ENCODE measurements at regions not wholly inside any gene's neighbourhood (a gene's known extent, or its start where the extent isn't known, plus 50 kb on each side); places are given as distances from the start of the nearest gene placed in this dataset.

DNA sequence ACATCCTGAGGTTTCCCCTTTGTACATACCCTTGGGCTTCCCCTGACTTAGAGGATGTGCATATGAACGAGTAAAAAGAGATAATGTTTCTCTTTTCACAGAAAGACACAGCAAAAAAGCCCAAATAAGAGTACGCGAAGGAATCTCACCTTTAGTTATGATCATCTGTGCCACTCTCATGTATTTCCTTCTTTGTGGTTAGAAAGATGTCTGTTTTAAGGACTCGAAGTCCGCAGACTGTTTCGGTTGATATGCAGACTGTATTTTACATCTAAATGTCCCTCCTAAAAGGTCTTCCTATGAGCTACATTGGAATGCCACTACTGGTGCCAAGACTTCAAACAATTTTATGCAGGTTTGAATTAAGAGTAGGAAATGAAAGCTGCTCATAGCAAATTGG is 102.3 kb upstream of the GOT2 start:
- no peaks in the 10 kb centered on the region for H3K9me3 ChIP-seq (ENCODE audit: control insufficient read depth, insufficient read depth, low read depth, low read length)
- no peaks in the 10 kb centered on the region for H3K36me3 ChIP-seq (ENCODE audit: control insufficient read depth, insufficient read depth, low read length)
- POLR2A ChIA-PET = no interaction called here
- no TSS peak for BruUV-seq (replicated peaks)
- TF ChIP-seq, protein P1, sequence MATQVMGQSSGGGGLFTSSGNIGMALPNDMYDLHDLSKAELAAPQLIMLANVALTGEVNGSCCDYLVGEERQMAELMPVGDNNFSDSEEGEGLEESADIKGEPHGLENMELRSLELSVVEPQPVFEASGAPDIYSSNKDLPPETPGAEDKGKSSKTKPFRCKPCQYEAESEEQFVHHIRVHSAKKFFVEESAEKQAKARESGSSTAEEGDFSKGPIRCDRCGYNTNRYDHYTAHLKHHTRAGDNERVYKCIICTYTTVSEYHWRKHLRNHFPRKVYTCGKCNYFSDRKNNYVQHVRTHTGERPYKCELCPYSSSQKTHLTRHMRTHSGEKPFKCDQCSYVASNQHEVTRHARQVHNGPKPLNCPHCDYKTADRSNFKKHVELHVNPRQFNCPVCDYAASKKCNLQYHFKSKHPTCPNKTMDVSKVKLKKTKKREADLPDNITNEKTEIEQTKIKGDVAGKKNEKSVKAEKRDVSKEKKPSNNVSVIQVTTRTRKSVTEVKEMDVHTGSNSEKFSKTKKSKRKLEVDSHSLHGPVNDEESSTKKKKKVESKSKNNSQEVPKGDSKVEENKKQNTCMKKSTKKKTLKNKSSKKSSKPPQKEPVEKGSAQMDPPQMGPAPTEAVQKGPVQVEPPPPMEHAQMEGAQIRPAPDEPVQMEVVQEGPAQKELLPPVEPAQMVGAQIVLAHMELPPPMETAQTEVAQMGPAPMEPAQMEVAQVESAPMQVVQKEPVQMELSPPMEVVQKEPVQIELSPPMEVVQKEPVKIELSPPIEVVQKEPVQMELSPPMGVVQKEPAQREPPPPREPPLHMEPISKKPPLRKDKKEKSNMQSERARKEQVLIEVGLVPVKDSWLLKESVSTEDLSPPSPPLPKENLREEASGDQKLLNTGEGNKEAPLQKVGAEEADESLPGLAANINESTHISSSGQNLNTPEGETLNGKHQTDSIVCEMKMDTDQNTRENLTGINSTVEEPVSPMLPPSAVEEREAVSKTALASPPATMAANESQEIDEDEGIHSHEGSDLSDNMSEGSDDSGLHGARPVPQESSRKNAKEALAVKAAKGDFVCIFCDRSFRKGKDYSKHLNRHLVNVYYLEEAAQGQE (IDR thresholded peaks at IDR 0.05; ENCODE audit: insufficient read depth in 1 of 2, low read depth in 2 of 2, low read length in 1 of 2) = no peak
- TF ChIP-seq CTCF (IDR thresholded peaks at IDR 0.05) (no peak), TCF7L2 (IDR thresholded peaks at IDR 0.05; ENCODE audit: low read depth, low read length) (no peak), POLR2AphosphoS5 (IDR thresholded peaks at IDR 0.05; ENCODE audit: low read depth, low read length) (no peak)
- DNase-seq (ENCODE audit: low read depth, low spot score) (no peak), ATAC-seq (no peak)
- intact Hi-C loops (cut with micrococcal nuclease; ENCODE audit: unreplicated experiment) (no loop called here), in situ Hi-C loops (cut with HindIII; ENCODE audit: low pct_unique_long_range_greater_than_20kb, low sequenced_read_pairs) (no loop called here)
- H3K4me3 ChIP-seq (ENCODE audit: low read depth in 2 of 2, low read length in 2 of 2) = no peak overlapping the region
- no peaks in the 10 kb centered on the region for H3K27me3 ChIP-seq (ENCODE audit: control insufficient read depth, insufficient read depth, low read length)
- no peaks in the 10 kb centered on the region for H3K4me1 ChIP-seq (ENCODE audit: control insufficient read depth, insufficient read depth, low read length)
- CTCF ChIA-PET = no interaction called here
- H3K27ac ChIP-seq (ENCODE audit: low read length) = no peak overlapping the region

DNA sequence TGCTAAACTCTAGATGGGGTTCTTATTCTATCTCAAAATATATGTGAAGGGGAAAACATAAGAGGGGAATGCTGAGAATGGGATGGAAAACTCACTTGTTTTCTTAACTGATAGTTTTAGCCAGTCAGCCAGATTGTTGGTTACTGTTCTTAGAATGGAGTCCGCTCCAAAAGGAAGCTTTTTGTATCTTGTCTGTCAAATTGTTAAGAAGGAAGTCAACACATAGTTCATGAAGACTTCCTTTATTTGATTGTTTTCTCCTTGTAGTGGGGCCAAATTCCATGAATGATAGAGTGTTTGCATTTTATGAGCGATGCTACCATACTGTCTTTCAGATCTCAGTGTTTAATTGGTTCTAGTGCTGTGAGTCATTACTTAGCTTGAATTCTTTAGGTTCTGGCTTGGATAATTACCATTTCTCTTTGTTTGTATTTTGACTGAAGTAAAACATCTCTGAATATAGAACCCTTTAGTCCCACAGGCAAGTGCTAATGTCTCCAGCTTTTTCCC is 98.3 kb upstream of the GOT2 start:
- no peaks in the 10 kb centered on the region for H3K9me3 ChIP-seq (ENCODE audit: control insufficient read depth, insufficient read depth, low read depth, low read length)
- ChIA-PET POLR2A (no interaction called here), CTCF (no interaction called here)
- in situ Hi-C loops (cut with HindIII; ENCODE audit: low pct_unique_long_range_greater_than_20kb, low sequenced_read_pairs) (no loop called here), intact Hi-C loops (cut with micrococcal nuclease; ENCODE audit: unreplicated experiment) (no loop called here)
- no peaks in the 10 kb centered on the region for H3K27me3 ChIP-seq (ENCODE audit: control insufficient read depth, insufficient read depth, low read length)
- H3K27ac ChIP-seq (ENCODE audit: low read length) = no peak overlapping the region
- no peaks in the 10 kb centered on the region for H3K4me1 ChIP-seq (ENCODE audit: control insufficient read depth, insufficient read depth, low read length)
- TF ChIP-seq CTCF (IDR thresholded peaks at IDR 0.05) = no peak
- no peak for TF ChIP-seq POLR2AphosphoS5 (IDR thresholded peaks at IDR 0.05; ENCODE audit: low read depth, low read length)
- TF ChIP-seq SIN3A (IDR thresholded peaks at IDR 0.05; ENCODE audit: borderline replicate concordance, insufficient read depth, low read depth, low read length) = no peak
- TF ChIP-seq TCF7L2 (IDR thresholded peaks at IDR 0.05; ENCODE audit: low read depth, low read length) = no peak
- TF ChIP-seq, protein P1 (IDR thresholded peaks at IDR 0.05; ENCODE audit: insufficient read depth in 1 of 2, low read depth in 2 of 2, low read length in 1 of 2) = no peak
- BruUV-seq (replicated peaks) = no TSS peak
- ATAC-seq (no peak), DNase-seq (ENCODE audit: low read depth, low spot score) (no peak)
- no peaks in the 10 kb centered on the region for H3K36me3 ChIP-seq (ENCODE audit: control insufficient read depth, insufficient read depth, low read length)
- H3K4me3 ChIP-seq (ENCODE audit: low read depth in 2 of 2, low read length in 2 of 2) = no peak overlapping the region

All from Panc1 (cell line).